HEK293T (cell line): ENCODE measurements at regions not wholly inside any gene's neighbourhood (a gene's known extent, or its start where the extent isn't known, plus 50 kb on each side); places are given as distances from the start of the nearest gene placed in this dataset.

Experiments used
- BHLHE40 ChIP-seq: fragments of 450-650 bp; IDR thresholded peaks from 2 replicates; pipeline ENCODE4 v1.6.1; 2016; ENCODE audit warnings: mild to moderate bottlenecking, moderate library complexity, borderline replicate concordance
- CTBP1 ChIP-seq: fragments of 450-650 bp; IDR thresholded peaks from 2 replicates; pipeline ENCODE4 v1.6.1; 2016; ENCODE audit warnings: borderline replicate concordance
- ELF4 ChIP-seq: fragments of 450-650 bp; IDR thresholded peaks from 2 replicates; pipeline ENCODE4 v1.6.1; 2017; ENCODE audit warnings: antibody characterized with exemption
- FOXA1 ChIP-seq: fragments of 450-650 bp; IDR thresholded peaks from 2 replicates; pipeline ENCODE4 v1.6.1; 2016; ENCODE audit warnings: mild to moderate bottlenecking
- FOXK2 ChIP-seq: fragments of 450-650 bp; IDR thresholded peaks from 2 replicates; pipeline ENCODE4 v1.6.1; 2016; ENCODE audit warnings: mild to moderate bottlenecking
- FOXM1 ChIP-seq: fragments of 450-650 bp; IDR thresholded peaks from 2 replicates; pipeline ENCODE4 v1.6.1; 2017; ENCODE audit warnings: mild to moderate bottlenecking, borderline replicate concordance
- HDGF ChIP-seq: fragments of 450-650 bp; IDR thresholded peaks from 2 replicates; pipeline ENCODE4 v1.6.1; 2017; ENCODE audit warnings: antibody characterized with exemption, borderline replicate concordance
- L3MBTL2 ChIP-seq: fragments of 450-650 bp; conservative IDR thresholded peaks from 2 replicates; pipeline ENCODE4 v1.6.1; 2016; ENCODE audit warnings: mild to moderate bottlenecking
- LEF1 ChIP-seq: fragments of 450-650 bp; IDR thresholded peaks from 2 replicates; pipeline ENCODE4 v1.6.1; 2017; ENCODE audit warnings: mild to moderate bottlenecking, borderline replicate concordance
- NFRKB ChIP-seq: fragments of 450-650 bp; IDR thresholded peaks from 2 replicates; pipeline ENCODE4 v1.6.1; 2016; ENCODE audit warnings: mild to moderate bottlenecking, moderate library complexity
- PKNOX1 ChIP-seq: fragments of 450-650 bp; IDR thresholded peaks from 2 replicates; pipeline ENCODE4 v1.6.1; 2016
- SP1 ChIP-seq: fragments of 450-650 bp; IDR thresholded peaks from 2 replicates; pipeline ENCODE4 v1.6.1; 2017
- SUZ12 ChIP-seq: fragments of 450-650 bp; IDR thresholded peaks from 2 replicates; pipeline ENCODE4 v1.6.1; 2016; ENCODE audit warnings: mild to moderate bottlenecking
- ZNF384 ChIP-seq: fragments of 450-650 bp; IDR thresholded peaks from 2 replicates; pipeline ENCODE4 v1.6.1; 2016

DNA sequence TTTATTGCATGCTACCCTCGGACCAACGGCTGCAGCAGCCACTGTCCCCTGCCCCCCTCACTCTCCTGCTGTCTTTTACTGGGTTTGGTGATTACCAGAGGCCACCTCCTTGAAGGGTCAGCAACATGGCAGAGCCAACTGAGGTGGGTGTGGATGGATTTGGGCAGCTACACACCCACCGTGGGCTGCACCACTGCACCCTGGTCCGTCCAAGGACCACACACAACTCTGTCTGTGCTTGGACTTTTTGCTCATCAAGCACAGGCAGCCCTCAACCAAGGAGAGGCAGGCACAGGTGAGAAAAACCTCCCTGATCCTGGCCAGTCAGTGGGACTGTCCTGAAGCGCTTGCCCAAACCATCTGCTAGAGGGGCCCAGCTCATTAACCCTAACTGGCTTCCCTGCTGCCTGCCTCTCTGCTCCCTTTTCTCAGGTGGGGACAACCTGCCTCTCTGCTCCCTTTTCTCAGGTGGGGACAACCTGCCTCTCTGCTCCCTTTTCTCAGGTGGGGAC is 239.5 kb upstream of the PITRM1 start:
- no peak for TF ChIP-seq ELF4
- no peak for TF ChIP-seq FOXA1
- no peak for TF ChIP-seq HDGF
- no peak for TF ChIP-seq SP1
- no peak for TF ChIP-seq ZNF384
- TF ChIP-seq BHLHE40 = no peak
- no peak for TF ChIP-seq SUZ12
- no peak for TF ChIP-seq FOXM1
- TF ChIP-seq CTBP1 = no peak
- no peak for TF ChIP-seq L3MBTL2
- TF ChIP-seq NFRKB = no peak
- TF ChIP-seq PKNOX1 = no peak
- no peak for TF ChIP-seq LEF1
- TF ChIP-seq FOXK2 = no peak
